GM21526 (cell line): ENCODE measurements at regions not wholly inside any gene's neighbourhood (a gene's known extent, or its start where the extent isn't known, plus 50 kb on each side); places are given as distances from the start of the nearest gene placed in this dataset.
"Not testable (repeated sequence)": the region's sequence is repeated elsewhere in the genome, so short reads cannot be mapped to it uniquely, and the experiment has no call there.

ENCODE experiments used
- ATAC-seq: cut with Tn5 transposase; IDR thresholded peaks from one replicate; pipeline ENCODE4 v1.9.1; 2021; ENCODE audit warnings: moderate library complexity; ENCODE audit not compliant: unreplicated experiment, low FRiP score

- ATAC-seq = no peak
Measured at GRCh38 chr11:98365190-98365589, 655.6 kb upstream of the CNTN5 start.

GRCh38 chr11:98365941-98366340, 654.8 kb upstream of the CNTN5 start:
- no peak for ATAC-seq

- ATAC-seq = no peak
Measured at GRCh38 chr11:98390391-98390790, 630.4 kb upstream of the CNTN5 start.

- ATAC-seq = not testable (repeated sequence)
Measured at GRCh38 chr11:98394500-98394899, 626.2 kb upstream of the CNTN5 start.

- ATAC-seq = no peak
Measured at GRCh38 chr11:98398508-98398907, 622.2 kb upstream of the CNTN5 start.

GRCh38 chr11:98409069-98409468, 611.7 kb upstream of the CNTN5 start:
- no peak for ATAC-seq

GRCh38 chr11:98411777-98412176, 609.0 kb upstream of the CNTN5 start:
- no peak for ATAC-seq

- ATAC-seq = no peak
Measured at GRCh38 chr11:98417256-98417755, 603.4 kb upstream of the CNTN5 start.

- ATAC-seq = no peak
Measured at GRCh38 chr11:98423933-98424332, 596.8 kb upstream of the CNTN5 start.

GRCh38 chr11:98424773-98425172, 596.0 kb upstream of the CNTN5 start:
- ATAC-seq = not testable (repeated sequence)

GRCh38 chr11:98431463-98432359, 589.0 kb upstream of the CNTN5 start:
- no peak for ATAC-seq

- no peak for ATAC-seq
Measured at GRCh38 chr11:98434296-98434695, 586.5 kb upstream of the CNTN5 start.

GRCh38 chr11:98453378-98453777, 567.4 kb upstream of the CNTN5 start:
- ATAC-seq = no peak

GRCh38 chr11:98455500-98456307, 565.0 kb upstream of the CNTN5 start:
- ATAC-seq = no peak

- no peak for ATAC-seq
Measured at GRCh38 chr11:98456308-98456680, 564.5 kb upstream of the CNTN5 start.

- ATAC-seq = no peak
Measured at GRCh38 chr11:98495016-98495415, 525.7 kb upstream of the CNTN5 start.

- no peak for ATAC-seq
Measured at GRCh38 chr11:98495601-98496000, 525.1 kb upstream of the CNTN5 start.

GRCh38 chr11:98507208-98507607, 513.5 kb upstream of the CNTN5 start:
- ATAC-seq = no peak

- ATAC-seq = no peak
Measured at GRCh38 chr11:98512938-98513337, 507.8 kb upstream of the CNTN5 start.

- no peak for ATAC-seq
Measured at GRCh38 chr11:98531576-98531975, 489.2 kb upstream of the CNTN5 start.

- no peak for ATAC-seq
Measured at GRCh38 chr11:98536023-98536422, 484.7 kb upstream of the CNTN5 start.
